ENCODE measurements at regions not wholly inside any gene's neighbourhood (a gene's known extent, or its start where the extent isn't known, plus 50 kb on each side); places are given as distances from the start of the nearest gene placed in this dataset.

DNA sequence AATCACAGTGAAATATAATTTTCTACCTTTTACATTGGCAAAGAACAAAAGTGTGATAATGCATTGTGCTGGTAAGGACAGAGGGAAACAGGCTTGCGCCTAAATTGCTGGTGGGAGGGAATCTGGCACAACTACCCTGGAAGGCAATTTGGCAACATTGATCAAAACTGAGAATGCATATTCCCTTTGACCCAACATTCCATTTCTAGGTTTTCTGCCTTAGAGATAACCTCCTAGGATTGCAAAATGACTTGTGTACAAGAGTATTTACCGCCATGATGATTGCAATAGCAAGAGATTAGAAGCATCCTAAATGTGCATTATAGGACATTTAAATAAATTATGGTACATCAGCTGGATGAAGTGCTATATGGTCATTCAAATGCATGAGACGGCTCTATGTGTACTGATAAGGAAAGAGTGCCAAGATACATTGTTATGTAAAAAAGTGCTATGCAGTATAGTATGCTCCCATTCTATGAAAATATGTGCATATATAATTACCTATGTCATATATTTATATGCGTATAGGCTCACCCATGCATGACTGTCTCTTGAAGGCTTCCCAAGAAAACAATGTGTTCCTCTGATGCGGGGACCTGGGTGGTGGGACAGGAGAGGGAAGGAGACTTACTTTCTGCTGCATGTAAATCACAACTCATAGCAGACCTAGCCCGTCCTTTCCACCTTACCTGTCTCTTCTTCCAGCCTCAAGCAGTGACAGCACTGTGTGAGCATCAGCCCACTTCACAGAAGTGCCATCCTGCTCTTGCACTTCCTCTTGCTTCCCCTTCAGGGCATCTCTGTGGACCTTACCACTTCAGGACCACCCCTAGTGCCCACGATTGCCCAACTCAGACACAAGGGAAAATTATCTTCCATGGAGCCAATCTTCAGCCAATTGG lies 249.9 kb upstream of the TLE3 start:
- intact Hi-C loops (cut with micrococcal nuclease) = no loop called here
- no peaks in the 10 kb centered on the region for H3K4me1 Mint-ChIP-seq
- ATAC-seq (no peak), DNase-seq (no peak)
- no peaks in the 10 kb centered on the region for H3K9me3 ChIP-seq (ENCODE audit: control insufficient read depth, insufficient read depth, low read length)
- no peak overlapping the region for H3K27ac ChIP-seq (ENCODE audit: low read length)
- H3K27me3 ChIP-seq (ENCODE audit: control insufficient read depth, insufficient read depth, low read length) = no peaks in the 10 kb centered on the region
- H3K4me3 Mint-ChIP-seq = no peak overlapping the region
- no peaks in the 10 kb centered on the region for H3K36me3 Mint-ChIP-seq
- no peaks in the 10 kb centered on the region for H3K36me3 ChIP-seq (ENCODE audit: control insufficient read depth, insufficient read depth, low read length)
- peaks cover 28 to 36% of the 10 kb centered on the region in 2 donors for H3K27me3 Mint-ChIP-seq (ENCODE audit: low read depth in 2 of 2)
- H3K4me1 ChIP-seq (ENCODE audit: control insufficient read depth, insufficient read depth, low read length) = peaks cover 7% of the 10 kb centered on the region
- H3K9me3 Mint-ChIP-seq = no peaks in the 10 kb centered on the region
- TF ChIP-seq CTCF (IDR thresholded peaks at IDR 0.05) = no peak
- no peak overlapping the region for H3K27ac Mint-ChIP-seq
- no peak overlapping the region for H3K4me3 ChIP-seq (ENCODE audit: low read length)
- 93% methylated on average over 7 of the region's 7 CpGs for WGBS (ENCODE audit: insufficient coverage)

DNA sequence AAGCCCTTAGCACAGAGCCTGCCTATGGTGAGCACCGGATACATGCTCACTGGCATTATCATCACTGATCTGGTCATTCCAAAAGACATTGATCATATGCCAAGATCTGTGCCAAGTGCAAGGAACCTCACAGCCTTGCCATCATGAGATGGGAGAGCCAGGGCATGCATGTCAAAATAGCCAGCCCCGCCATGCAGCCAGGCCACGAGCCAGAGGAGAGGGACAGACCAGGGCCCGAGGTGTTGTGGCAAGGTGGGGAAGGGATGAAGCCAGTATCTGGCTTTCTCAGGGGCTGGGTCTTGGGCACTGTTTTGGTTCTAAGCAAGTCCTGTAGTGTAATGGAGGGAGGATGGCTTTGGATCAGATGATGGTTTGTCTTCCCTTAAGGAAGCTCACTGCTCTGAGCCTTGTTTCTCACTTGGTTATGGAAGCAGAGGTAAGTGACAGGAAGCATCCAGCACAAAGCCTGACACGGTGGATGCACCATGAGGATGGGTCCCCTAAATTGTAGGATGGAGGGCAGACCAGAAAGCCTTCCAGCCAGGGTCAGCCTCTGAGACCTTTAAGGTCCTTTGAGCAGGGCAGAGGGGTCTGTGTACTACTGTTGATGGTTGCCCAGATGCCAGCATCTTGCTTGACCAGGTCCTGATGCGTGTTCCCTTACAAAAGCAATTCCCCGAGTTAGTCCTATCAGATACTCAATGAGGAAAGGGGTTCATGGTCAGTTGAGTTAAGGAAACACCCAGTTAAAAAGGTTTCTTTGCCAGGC lies 247.7 kb upstream of the TLE3 start:
- DNase-seq = no peak
- WGBS (ENCODE audit: insufficient coverage) = 95% methylated on average over 7 of the region's 7 CpGs
- Histone ChIP-seq H3K27ac (ENCODE audit: low read length) (no peak overlapping the region), H3K9me3 (ENCODE audit: control insufficient read depth, insufficient read depth, low read length) (no peaks in the 10 kb centered on the region), H3K36me3 (ENCODE audit: control insufficient read depth, insufficient read depth, low read length) (no peaks in the 10 kb centered on the region), H3K27me3 (ENCODE audit: control insufficient read depth, insufficient read depth, low read length) (no peaks in the 10 kb centered on the region), H3K4me3 (ENCODE audit: low read length) (no peak overlapping the region), H3K4me1 (ENCODE audit: control insufficient read depth, insufficient read depth, low read length) (peaks cover 7% of the 10 kb centered on the region)
- no peak overlapping the region for H3K4me3 Mint-ChIP-seq
- no peak for ATAC-seq
- intact Hi-C loops (cut with micrococcal nuclease) = no loop called here
- no peaks in the 10 kb centered on the region for H3K9me3 Mint-ChIP-seq
- no peak for TF ChIP-seq CTCF (IDR thresholded peaks at IDR 0.05)
- no peaks in the 10 kb centered on the region for H3K36me3 Mint-ChIP-seq
- H3K27ac Mint-ChIP-seq = no peak overlapping the region
- H3K27me3 Mint-ChIP-seq (ENCODE audit: low read depth in 2 of 2) = peaks cover 25 to 44% of the 10 kb centered on the region in 2 donors
- H3K4me1 Mint-ChIP-seq = no peaks in the 10 kb centered on the region

DNA sequence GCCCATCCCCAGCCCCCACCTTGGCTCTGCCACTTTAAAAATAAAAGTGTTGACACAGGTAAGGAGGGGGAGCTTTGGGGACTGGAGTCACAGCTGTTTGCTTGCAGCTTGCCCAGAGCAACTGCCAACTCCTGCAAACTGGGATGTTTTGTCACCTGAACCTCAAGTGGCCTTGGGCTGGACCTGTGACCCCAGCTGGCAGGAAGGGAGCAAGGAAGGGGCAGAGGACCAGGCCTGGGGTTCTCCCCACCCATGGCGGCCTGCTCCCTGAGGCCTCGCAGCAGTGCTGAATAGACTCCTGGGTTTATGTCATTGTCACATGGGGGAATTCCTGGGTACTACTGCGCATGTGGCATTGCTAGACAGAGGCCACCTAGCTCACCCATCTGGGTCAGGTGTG lies 246.9 kb upstream of the TLE3 start:
- no peaks in the 10 kb centered on the region for H3K9me3 Mint-ChIP-seq
- no peaks in the 10 kb centered on the region for H3K4me1 Mint-ChIP-seq
- no peak for ATAC-seq

More for the DNA sequence above, 246.9 kb upstream of the TLE3 start:
- Mint-ChIP-seq H3K36me3 (no peaks in the 10 kb centered on the region), H3K27me3 (ENCODE audit: low read depth in 2 of 2) (peaks cover 23 to 43% of the 10 kb centered on the region in 2 donors), H3K27ac (no peak overlapping the region), H3K4me3 (no peak overlapping the region)
- no peak overlapping the region for H3K27ac ChIP-seq (ENCODE audit: low read length)
- no peak for DNase-seq
- H3K4me3 ChIP-seq (ENCODE audit: low read length) = no peak overlapping the region
- no peaks in the 10 kb centered on the region for H3K36me3 ChIP-seq (ENCODE audit: control insufficient read depth, insufficient read depth, low read length)
- no peaks in the 10 kb centered on the region for H3K27me3 ChIP-seq (ENCODE audit: control insufficient read depth, insufficient read depth, low read length)
- intact Hi-C loops (cut with micrococcal nuclease) = no loop called here
- no peaks in the 10 kb centered on the region for H3K9me3 ChIP-seq (ENCODE audit: control insufficient read depth, insufficient read depth, low read length)
- 92% methylated on average over 3 of the region's 3 CpGs for WGBS (ENCODE audit: insufficient coverage)
- TF ChIP-seq CTCF (IDR thresholded peaks at IDR 0.05) = no peak
- peaks cover 7% of the 10 kb centered on the region for H3K4me1 ChIP-seq (ENCODE audit: control insufficient read depth, insufficient read depth, low read length)
